ENCODE measurements at regions not wholly inside any gene's neighbourhood (a gene's known extent, or its start where the extent isn't known, plus 50 kb on each side); places are given as distances from the start of the nearest gene placed in this dataset.

- Histone ChIP-seq H3K4me1 (ENCODE audit: insufficient read depth, low read length) (no peaks in the 10 kb centered on the region), H3K9ac (ENCODE audit: low read depth, low read length) (no peak overlapping the region), H3K4me3 (ENCODE audit: low read length) (no peak overlapping the region), H3K27ac (ENCODE audit: low read length) (no peak overlapping the region), H3K36me3 (ENCODE audit: insufficient read depth, low read depth, low read length) (no peaks in the 10 kb centered on the region), H3K27me3 (ENCODE audit: insufficient read depth, low read length) (no peaks in the 10 kb centered on the region), H3K9me3 (ENCODE audit: insufficient read depth, low read depth, low read length) (no peaks in the 10 kb centered on the region)
These were observed 671.1 kb upstream of the CELF2 start for GRCh38 chr10:10346390-10347150.

- Histone ChIP-seq H3K9me3 (ENCODE audit: insufficient read depth, low read depth, low read length) (no peaks in the 10 kb centered on the region), H3K27me3 (ENCODE audit: insufficient read depth, low read length) (no peaks in the 10 kb centered on the region), H3K4me1 (ENCODE audit: insufficient read depth, low read length) (peaks cover 7% of the 10 kb centered on the region; the same call in 1 of the 2 replicates), H3K36me3 (ENCODE audit: insufficient read depth, low read depth, low read length) (no peaks in the 10 kb centered on the region), H3K27ac (ENCODE audit: low read length) (no peak overlapping the region), H3K9ac (ENCODE audit: low read depth, low read length) (no peak overlapping the region), H3K4me3 (ENCODE audit: low read length) (no peak overlapping the region)
These were observed 667.6 kb upstream of the CELF2 start for GRCh38 chr10:10350050-10350449.

GRCh38 chr10:10351451-10351850, 666.2 kb upstream of the CELF2 start:
- Histone ChIP-seq H3K4me1 (ENCODE audit: insufficient read depth, low read length) (peaks cover 7% of the 10 kb centered on the region; the same call in 1 of the 2 replicates), H3K36me3 (ENCODE audit: insufficient read depth, low read depth, low read length) (no peaks in the 10 kb centered on the region), H3K9ac (ENCODE audit: low read depth, low read length) (no peak overlapping the region)

GRCh38 chr10:10353326-10353868, 664.3 kb upstream of the CELF2 start:
- no peak overlapping the region for H3K9ac ChIP-seq (ENCODE audit: low read depth, low read length)
- peaks cover 7% of the 10 kb centered on the region; the same call in 1 of the 2 replicates for H3K4me1 ChIP-seq (ENCODE audit: insufficient read depth, low read length)
- H3K27me3 ChIP-seq (ENCODE audit: insufficient read depth, low read length), result no peaks in the 10 kb centered on the region
- no peaks in the 10 kb centered on the region for H3K36me3 ChIP-seq (ENCODE audit: insufficient read depth, low read depth, low read length)
- H3K9me3 ChIP-seq (ENCODE audit: insufficient read depth, low read depth, low read length), result no peaks in the 10 kb centered on the region
- no peak overlapping the region for H3K27ac ChIP-seq (ENCODE audit: low read length)
- H3K4me3 ChIP-seq (ENCODE audit: low read length), result no peak overlapping the region

More at GRCh38 chr10:10351451-10351850, 666.2 kb upstream of the CELF2 start:
- H3K27me3 ChIP-seq (ENCODE audit: insufficient read depth, low read length), result no peaks in the 10 kb centered on the region
- H3K9me3 ChIP-seq (ENCODE audit: insufficient read depth, low read depth, low read length), result no peaks in the 10 kb centered on the region
- no peak overlapping the region for H3K4me3 ChIP-seq (ENCODE audit: low read length)
- H3K27ac ChIP-seq (ENCODE audit: low read length), result no peak overlapping the region

GRCh38 chr10:10359263-10359662, 658.4 kb upstream of the CELF2 start:
- no peak overlapping the region for H3K4me3 ChIP-seq (ENCODE audit: low read length)
- no peaks in the 10 kb centered on the region for H3K36me3 ChIP-seq (ENCODE audit: insufficient read depth, low read depth, low read length)
- H3K9ac ChIP-seq (ENCODE audit: low read depth, low read length), result no peak overlapping the region
- no peak overlapping the region for H3K27ac ChIP-seq (ENCODE audit: low read length)
- no peaks in the 10 kb centered on the region for H3K9me3 ChIP-seq (ENCODE audit: insufficient read depth, low read depth, low read length)
- H3K27me3 ChIP-seq (ENCODE audit: insufficient read depth, low read length), result no peaks in the 10 kb centered on the region
- peaks cover 20% of the 10 kb centered on the region for H3K4me1 ChIP-seq (ENCODE audit: insufficient read depth, low read length)

- Histone ChIP-seq H3K27me3 (ENCODE audit: insufficient read depth, low read length) (no peaks in the 10 kb centered on the region), H3K36me3 (ENCODE audit: insufficient read depth, low read depth, low read length) (no peaks in the 10 kb centered on the region), H3K9ac (ENCODE audit: low read depth, low read length) (no peak overlapping the region), H3K9me3 (ENCODE audit: insufficient read depth, low read depth, low read length) (no peaks in the 10 kb centered on the region), H3K4me1 (ENCODE audit: insufficient read depth, low read length) (peaks cover 20% of the 10 kb centered on the region), H3K4me3 (ENCODE audit: low read length) (peak overlapping the region; percentile 24), H3K27ac (ENCODE audit: low read length) (no peak overlapping the region)
These were observed 656.3 kb upstream of the CELF2 start for GRCh38 chr10:10361301-10361885.

GRCh38 chr10:10362800-10363199, 654.9 kb upstream of the CELF2 start:
- Histone ChIP-seq H3K4me3 (ENCODE audit: low read length) (no peak overlapping the region), H3K4me1 (ENCODE audit: insufficient read depth, low read length) (peaks cover 20% of the 10 kb centered on the region), H3K36me3 (ENCODE audit: insufficient read depth, low read depth, low read length) (no peaks in the 10 kb centered on the region), H3K27me3 (ENCODE audit: insufficient read depth, low read length) (no peaks in the 10 kb centered on the region), H3K27ac (ENCODE audit: low read length) (no peak overlapping the region), H3K9me3 (ENCODE audit: insufficient read depth, low read depth, low read length) (no peaks in the 10 kb centered on the region), H3K9ac (ENCODE audit: low read depth, low read length) (no peak overlapping the region)

- Histone ChIP-seq H3K9me3 (ENCODE audit: insufficient read depth, low read depth, low read length) (no peaks in the 10 kb centered on the region), H3K27ac (ENCODE audit: low read length) (no peak overlapping the region), H3K27me3 (ENCODE audit: insufficient read depth, low read length) (no peaks in the 10 kb centered on the region), H3K4me3 (ENCODE audit: low read length) (no peak overlapping the region), H3K9ac (ENCODE audit: low read depth, low read length) (no peak overlapping the region), H3K36me3 (ENCODE audit: insufficient read depth, low read depth, low read length) (no peaks in the 10 kb centered on the region), H3K4me1 (ENCODE audit: insufficient read depth, low read length) (peaks cover 20% of the 10 kb centered on the region)
These were observed 654.5 kb upstream of the CELF2 start for GRCh38 chr10:10363217-10363616.

- peaks cover 20% of the 10 kb centered on the region for H3K4me1 ChIP-seq (ENCODE audit: insufficient read depth, low read length)
- no peak overlapping the region for H3K4me3 ChIP-seq (ENCODE audit: low read length)
- H3K9ac ChIP-seq (ENCODE audit: low read depth, low read length), result no peak overlapping the region
- no peak overlapping the region for H3K27ac ChIP-seq (ENCODE audit: low read length)
- H3K36me3 ChIP-seq (ENCODE audit: insufficient read depth, low read depth, low read length), result no peaks in the 10 kb centered on the region
- no peaks in the 10 kb centered on the region for H3K27me3 ChIP-seq (ENCODE audit: insufficient read depth, low read length)
- H3K9me3 ChIP-seq (ENCODE audit: insufficient read depth, low read depth, low read length), result no peaks in the 10 kb centered on the region
These were observed 652.8 kb upstream of the CELF2 start for GRCh38 chr10:10364902-10365301.

- Histone ChIP-seq H3K4me3 (ENCODE audit: low read length) (no peak overlapping the region), H3K36me3 (ENCODE audit: insufficient read depth, low read depth, low read length) (no peaks in the 10 kb centered on the region), H3K27me3 (ENCODE audit: insufficient read depth, low read length) (no peaks in the 10 kb centered on the region), H3K9ac (ENCODE audit: low read depth, low read length) (no peak overlapping the region), H3K4me1 (ENCODE audit: insufficient read depth, low read length) (peaks cover 13% of the 10 kb centered on the region), H3K9me3 (ENCODE audit: insufficient read depth, low read depth, low read length) (no peaks in the 10 kb centered on the region), H3K27ac (ENCODE audit: low read length) (no peak overlapping the region)
These were observed 652.0 kb upstream of the CELF2 start for GRCh38 chr10:10365676-10366075.

GRCh38 chr10:10366836-10367235, 650.8 kb upstream of the CELF2 start:
- Histone ChIP-seq H3K27me3 (ENCODE audit: insufficient read depth, low read length) (no peaks in the 10 kb centered on the region), H3K9me3 (ENCODE audit: insufficient read depth, low read depth, low read length) (no peaks in the 10 kb centered on the region), H3K4me3 (ENCODE audit: low read length) (no peak overlapping the region), H3K36me3 (ENCODE audit: insufficient read depth, low read depth, low read length) (no peaks in the 10 kb centered on the region), H3K4me1 (ENCODE audit: insufficient read depth, low read length) (peaks cover 2% of the 10 kb centered on the region; the same call in 1 of the 2 replicates), H3K27ac (ENCODE audit: low read length) (no peak overlapping the region), H3K9ac (ENCODE audit: low read depth, low read length) (no peak overlapping the region)

- Histone ChIP-seq H3K4me3 (ENCODE audit: low read length) (no peak overlapping the region), H3K27ac (ENCODE audit: low read length) (no peak overlapping the region), H3K9me3 (ENCODE audit: insufficient read depth, low read depth, low read length) (no peaks in the 10 kb centered on the region), H3K9ac (ENCODE audit: low read depth, low read length) (no peak overlapping the region), H3K36me3 (ENCODE audit: insufficient read depth, low read depth, low read length) (no peaks in the 10 kb centered on the region), H3K4me1 (ENCODE audit: insufficient read depth, low read length) (no peaks in the 10 kb centered on the region), H3K27me3 (ENCODE audit: insufficient read depth, low read length) (no peaks in the 10 kb centered on the region)
These were observed 650.4 kb upstream of the CELF2 start for GRCh38 chr10:10367264-10367663.
